ENCODE measurements at regions not wholly inside any gene's neighbourhood (a gene's known extent, or its start where the extent isn't known, plus 50 kb on each side); places are given as distances from the start of the nearest gene placed in this dataset.

DNA sequence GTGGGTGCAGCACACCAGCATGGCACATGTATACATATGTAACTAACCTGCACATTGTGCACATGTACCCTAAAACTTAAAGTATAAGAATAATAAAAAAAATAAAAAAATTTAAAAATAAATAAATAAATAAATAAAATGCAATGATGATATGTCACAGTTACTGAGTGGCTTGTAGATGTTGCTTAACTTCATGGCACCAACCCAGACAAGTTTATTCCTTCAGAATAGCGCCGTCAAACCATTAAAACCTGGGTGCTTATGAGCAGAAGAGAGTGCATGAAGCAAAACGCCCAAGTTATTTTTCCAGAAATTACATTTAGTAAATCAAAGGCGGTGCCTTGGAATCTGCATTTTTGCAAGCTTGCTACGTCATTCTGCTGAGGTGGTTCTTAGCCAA, 417.9 kb downstream of the AEBP2 start:
- TF ChIP-seq, protein P1, sequence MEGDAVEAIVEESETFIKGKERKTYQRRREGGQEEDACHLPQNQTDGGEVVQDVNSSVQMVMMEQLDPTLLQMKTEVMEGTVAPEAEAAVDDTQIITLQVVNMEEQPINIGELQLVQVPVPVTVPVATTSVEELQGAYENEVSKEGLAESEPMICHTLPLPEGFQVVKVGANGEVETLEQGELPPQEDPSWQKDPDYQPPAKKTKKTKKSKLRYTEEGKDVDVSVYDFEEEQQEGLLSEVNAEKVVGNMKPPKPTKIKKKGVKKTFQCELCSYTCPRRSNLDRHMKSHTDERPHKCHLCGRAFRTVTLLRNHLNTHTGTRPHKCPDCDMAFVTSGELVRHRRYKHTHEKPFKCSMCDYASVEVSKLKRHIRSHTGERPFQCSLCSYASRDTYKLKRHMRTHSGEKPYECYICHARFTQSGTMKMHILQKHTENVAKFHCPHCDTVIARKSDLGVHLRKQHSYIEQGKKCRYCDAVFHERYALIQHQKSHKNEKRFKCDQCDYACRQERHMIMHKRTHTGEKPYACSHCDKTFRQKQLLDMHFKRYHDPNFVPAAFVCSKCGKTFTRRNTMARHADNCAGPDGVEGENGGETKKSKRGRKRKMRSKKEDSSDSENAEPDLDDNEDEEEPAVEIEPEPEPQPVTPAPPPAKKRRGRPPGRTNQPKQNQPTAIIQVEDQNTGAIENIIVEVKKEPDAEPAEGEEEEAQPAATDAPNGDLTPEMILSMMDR (conservative IDR thresholded peaks at IDR 0.05 in 1 of 2, IDR thresholded peaks at IDR 0.05 in 1 of 2; ENCODE audit: extremely low read depth in 1 of 2, insufficient read depth in 1 of 2, low read depth in 1 of 2, low read length in 2 of 2) = no peak
- TF ChIP-seq EZH2 (IDR thresholded peaks at IDR 0.05; ENCODE audit: borderline replicate concordance, low read length) = no peak

Measured in mammary epithelial cell (primary cell).